ENCODE measurements at regions not wholly inside any gene's neighbourhood (a gene's known extent, or its start where the extent isn't known, plus 50 kb on each side); places are given as distances from the start of the nearest gene placed in this dataset.

DNA sequence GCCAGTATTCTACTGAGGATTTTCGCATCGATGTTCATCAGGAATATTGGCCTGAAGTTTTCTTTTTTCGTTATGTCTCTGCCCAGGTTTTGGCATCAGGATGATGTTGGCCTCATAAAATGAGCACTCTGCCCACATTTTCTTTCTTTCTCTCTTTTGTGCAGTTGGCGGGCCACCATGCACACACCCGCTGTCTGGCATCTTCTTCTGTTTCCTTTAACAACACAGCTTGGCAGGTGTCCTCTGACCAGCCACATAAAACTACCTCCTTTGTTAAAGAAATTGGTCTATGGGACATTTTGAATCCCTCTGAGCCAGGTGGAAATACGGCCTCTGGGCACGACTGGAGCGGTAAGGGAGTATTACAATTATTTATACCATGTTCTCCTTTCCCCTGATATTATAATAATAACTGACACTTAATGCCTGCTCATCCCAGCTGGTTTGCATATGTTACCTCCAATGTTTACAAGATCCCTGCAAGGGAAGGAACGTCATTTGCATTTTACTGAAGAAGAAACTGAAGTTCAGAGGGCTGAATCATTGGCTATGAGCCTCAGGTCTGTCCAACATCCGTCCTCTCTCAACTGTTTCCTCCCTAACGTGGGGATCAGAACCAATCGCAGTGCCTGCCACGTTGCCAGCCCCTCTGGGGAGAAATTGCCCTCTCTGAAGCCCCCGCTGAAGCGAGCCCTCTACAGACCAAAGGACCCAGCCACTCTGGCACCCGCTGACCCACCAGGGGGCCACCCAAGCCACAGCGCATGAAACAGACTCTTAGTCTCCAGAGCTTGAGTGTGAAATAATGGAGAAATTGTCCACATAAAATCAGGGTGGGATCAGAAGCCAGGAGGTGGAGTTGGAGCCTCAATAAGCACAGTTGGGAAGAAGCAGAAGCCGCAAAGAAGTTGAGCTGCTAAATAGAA, 125.0 kb upstream of the FOXK1 start:
- DNase-seq: no peak
- Histone ChIP-seq H3K27me3 (no peaks in the 10 kb centered on the region), H3K27ac (no peak overlapping the region), H3K4me1 (no peaks in the 10 kb centered on the region), H3K9me3 (peaks cover 0 to 4% (median 0%) of the 10 kb centered on the region in 4 donors), H3K36me3 (no peaks in the 10 kb centered on the region), H3K4me3 (no peak overlapping the region)
- TF ChIP-seq POLR2A (IDR thresholded peaks at IDR 0.05) (no peak), CTCF (IDR thresholded peaks at IDR 0.05) (no peak)

DNA sequence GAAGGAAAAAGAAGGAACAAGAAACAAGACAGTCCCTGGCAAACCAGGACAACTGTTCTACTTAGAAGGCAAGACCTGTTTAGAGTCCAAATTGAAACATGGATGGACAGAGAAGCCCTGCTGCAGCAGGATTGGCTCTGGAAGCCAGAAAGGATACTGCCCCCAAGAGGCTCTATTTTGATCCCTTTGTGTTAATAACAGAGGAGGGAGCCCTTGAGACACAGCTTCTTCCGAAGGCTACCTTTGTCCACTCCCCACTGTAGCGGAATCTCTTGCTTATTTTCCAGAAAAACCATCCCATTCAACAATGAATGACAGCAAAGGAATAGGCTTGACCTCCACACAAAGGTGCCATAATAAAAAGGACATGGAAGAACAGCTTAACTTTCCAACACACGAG, 120.3 kb upstream of the FOXK1 start:
- Histone ChIP-seq H3K4me3 (no peak overlapping the region), H3K9me3 (no peaks in the 10 kb centered on the region), H3K27me3 (no peaks in the 10 kb centered on the region), H3K4me1 (no peaks in the 10 kb centered on the region), H3K36me3 (no peaks in the 10 kb centered on the region), H3K27ac (no peak overlapping the region)
- no peak for DNase-seq
- TF ChIP-seq CTCF (IDR thresholded peaks at IDR 0.05) (no peak), POLR2A (IDR thresholded peaks at IDR 0.05) (no peak)

DNA sequence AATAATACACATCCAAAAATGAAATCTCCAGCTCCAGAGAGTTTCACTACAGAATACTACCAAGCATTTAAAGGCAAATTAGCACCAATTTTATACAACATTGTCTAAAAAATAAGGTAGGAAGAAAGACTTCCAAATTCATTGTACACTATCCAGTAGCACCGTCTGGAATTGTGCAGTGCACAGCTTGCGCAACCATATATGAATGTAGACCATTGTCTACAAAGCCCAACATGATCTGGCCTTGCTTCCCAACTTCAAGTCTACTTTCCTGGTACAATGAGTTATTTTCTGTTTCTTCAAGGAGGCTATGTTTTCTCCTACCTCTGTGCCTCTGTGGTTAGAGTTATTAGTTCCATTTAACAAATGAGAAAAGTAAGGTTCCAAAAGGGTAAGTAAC, 115.4 kb upstream of the FOXK1 start:
- no peaks in the 10 kb centered on the region for H3K36me3 ChIP-seq
- no peak for TF ChIP-seq POLR2A (IDR thresholded peaks at IDR 0.05)
- TF ChIP-seq CTCF (IDR thresholded peaks at IDR 0.05): no peak
- no peak overlapping the region for H3K27ac ChIP-seq
- no peak for DNase-seq
- H3K27me3 ChIP-seq: no peaks in the 10 kb centered on the region
- H3K9me3 ChIP-seq: no peaks in the 10 kb centered on the region
- H3K4me3 ChIP-seq: no peak overlapping the region
- H3K4me1 ChIP-seq: no peaks in the 10 kb centered on the region

- no peaks in the 10 kb centered on the region for H3K36me3 ChIP-seq
- H3K27ac ChIP-seq: no peak overlapping the region
- H3K9me3 ChIP-seq: peaks cover 0 to 3% (median 0%) of the 10 kb centered on the region in 4 donors
- H3K4me3 ChIP-seq: no peak overlapping the region
- DNase-seq: no peak
- no peaks in the 10 kb centered on the region for H3K27me3 ChIP-seq
- no peaks in the 10 kb centered on the region for H3K4me1 ChIP-seq
- TF ChIP-seq CTCF (IDR thresholded peaks at IDR 0.05): no peak
- no peak for TF ChIP-seq POLR2A (IDR thresholded peaks at IDR 0.05)
Observed at GRCh38 chr7:4574851-4575250, 107.2 kb upstream of the FOXK1 start.

DNA sequence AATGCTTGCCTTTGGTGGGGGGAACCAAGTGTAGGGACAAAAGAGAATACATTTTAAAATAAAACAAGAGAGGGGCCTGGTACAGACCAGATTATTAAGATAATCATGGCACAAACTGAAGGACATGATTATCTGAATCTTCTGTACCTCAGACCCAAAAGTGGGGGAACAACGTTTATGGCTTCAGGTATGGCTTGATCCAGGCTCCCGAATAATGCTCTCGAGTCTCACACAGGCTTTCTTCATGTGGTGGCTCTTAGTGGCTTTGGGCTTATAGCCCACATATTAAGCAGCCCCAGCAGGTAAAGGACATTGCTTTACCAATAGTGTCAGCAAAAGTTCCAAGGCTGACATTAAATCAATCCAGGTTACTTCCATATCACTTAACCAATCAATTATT, 106.8 kb upstream of the FOXK1 start:
- H3K27ac ChIP-seq: no peak overlapping the region
- H3K9me3 ChIP-seq: peaks cover 0 to 3% (median 0%) of the 10 kb centered on the region in 4 donors
- TF ChIP-seq CTCF (IDR thresholded peaks at IDR 0.05): no peak
- no peak for TF ChIP-seq POLR2A (IDR thresholded peaks at IDR 0.05)
- H3K36me3 ChIP-seq: no peaks in the 10 kb centered on the region
- no peak overlapping the region for H3K4me3 ChIP-seq
- no peaks in the 10 kb centered on the region for H3K27me3 ChIP-seq
- no peak for DNase-seq
- no peaks in the 10 kb centered on the region for H3K4me1 ChIP-seq

Data from Peyer's patch (tissue), 4 donors.